NB4 (cell line): ENCODE measurements at regions not wholly inside any gene's neighbourhood (a gene's known extent, or its start where the extent isn't known, plus 50 kb on each side); places are given as distances from the start of the nearest gene placed in this dataset.

Experiments used
- MYC ChIP-seq: IDR thresholded peaks from 2 replicates; pipeline ENCODE4 v1.6.1; 2011; ENCODE audit warnings: low read depth, low read length
- POLR2A ChIP-seq: IDR thresholded peaks from 2 replicates; pipeline ENCODE4 v1.6.1; 2011; ENCODE audit warnings: mild to moderate bottlenecking; ENCODE audit not compliant: insufficient read length; ENCODE audit errors: extremely low read depth
- TF ChIP-seq, protein P1 (sequence below): IDR thresholded peaks from one replicate; pipeline ENCODE4 v1.5.1; 2012; ENCODE audit warnings: low read depth, low read length
- TF ChIP-seq, protein P2 (sequence below): IDR thresholded peaks from 2 replicates; pipeline ENCODE4 v1.6.1; 2011; ENCODE audit warnings: low read depth, low read length

DNA sequence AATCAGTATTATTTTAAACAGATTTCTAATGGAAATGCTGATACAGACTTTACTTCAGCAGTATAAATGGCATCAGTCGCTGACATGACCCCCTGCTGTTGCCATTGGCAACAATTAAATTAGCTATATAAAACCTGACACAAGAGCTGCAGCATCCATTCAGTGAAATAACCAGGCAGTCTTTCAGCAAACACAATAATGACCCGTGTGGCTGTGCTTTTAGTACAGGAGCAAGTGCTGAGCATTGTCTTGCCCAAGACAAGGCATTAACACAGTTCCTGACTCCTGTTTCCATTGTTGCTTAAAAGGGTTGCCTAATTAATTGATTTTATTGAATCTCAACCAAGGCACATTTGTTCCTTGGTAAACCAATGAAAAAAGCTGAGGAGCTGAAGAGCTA lies 382.1 kb downstream of the HACE1 start:
- TF ChIP-seq, protein P1, sequence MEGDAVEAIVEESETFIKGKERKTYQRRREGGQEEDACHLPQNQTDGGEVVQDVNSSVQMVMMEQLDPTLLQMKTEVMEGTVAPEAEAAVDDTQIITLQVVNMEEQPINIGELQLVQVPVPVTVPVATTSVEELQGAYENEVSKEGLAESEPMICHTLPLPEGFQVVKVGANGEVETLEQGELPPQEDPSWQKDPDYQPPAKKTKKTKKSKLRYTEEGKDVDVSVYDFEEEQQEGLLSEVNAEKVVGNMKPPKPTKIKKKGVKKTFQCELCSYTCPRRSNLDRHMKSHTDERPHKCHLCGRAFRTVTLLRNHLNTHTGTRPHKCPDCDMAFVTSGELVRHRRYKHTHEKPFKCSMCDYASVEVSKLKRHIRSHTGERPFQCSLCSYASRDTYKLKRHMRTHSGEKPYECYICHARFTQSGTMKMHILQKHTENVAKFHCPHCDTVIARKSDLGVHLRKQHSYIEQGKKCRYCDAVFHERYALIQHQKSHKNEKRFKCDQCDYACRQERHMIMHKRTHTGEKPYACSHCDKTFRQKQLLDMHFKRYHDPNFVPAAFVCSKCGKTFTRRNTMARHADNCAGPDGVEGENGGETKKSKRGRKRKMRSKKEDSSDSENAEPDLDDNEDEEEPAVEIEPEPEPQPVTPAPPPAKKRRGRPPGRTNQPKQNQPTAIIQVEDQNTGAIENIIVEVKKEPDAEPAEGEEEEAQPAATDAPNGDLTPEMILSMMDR: no peak
- TF ChIP-seq MYC (no peak), POLR2A (no peak)
- TF ChIP-seq, protein P2, sequence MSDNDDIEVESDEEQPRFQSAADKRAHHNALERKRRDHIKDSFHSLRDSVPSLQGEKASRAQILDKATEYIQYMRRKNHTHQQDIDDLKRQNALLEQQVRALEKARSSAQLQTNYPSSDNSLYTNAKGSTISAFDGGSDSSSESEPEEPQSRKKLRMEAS: no peak
